ENCODE measurements at regions not wholly inside any gene's neighbourhood (a gene's known extent, or its start where the extent isn't known, plus 50 kb on each side); places are given as distances from the start of the nearest gene placed in this dataset.
A peak's percentile ranks its signal among the peaks of the same experiment; 100 is the strongest.

- ATAC-seq (ENCODE audit: insufficient read depth, low FRiP score), result no peak
- no peaks in the 10 kb centered on the region for H3K27me3 ChIP-seq (ENCODE audit: control insufficient read depth in 3 of 3, insufficient read depth in 3 of 3, low read length in 2 of 3)
- H3K4me1 ChIP-seq (ENCODE audit: control insufficient read depth in 5 of 5, insufficient read depth in 5 of 5, low read length in 5 of 5), result peaks cover 0 to 4% (median 0%) of the 10 kb centered on the region in 5 donors
- no peak for DNase-seq
- H3K9me3 ChIP-seq (ENCODE audit: control insufficient read depth in 4 of 4, insufficient read depth in 3 of 4, low read length in 3 of 4), result no peaks in the 10 kb centered on the region
- H3K27ac ChIP-seq (ENCODE audit: low read depth in 1 of 2, low read length in 1 of 2), result no peak overlapping the region
- H3K4me3 ChIP-seq, result no peak overlapping the region
- no peak overlapping the region for H3K9ac ChIP-seq (ENCODE audit: insufficient read depth in 1 of 2, low read length in 2 of 2)
- no peak for TF ChIP-seq CTCF (IDR thresholded peaks at IDR 0.05; ENCODE audit: control extremely low read depth, extremely low read depth)
- no peaks in the 10 kb centered on the region for H3K36me3 ChIP-seq (ENCODE audit: control insufficient read depth in 4 of 4, insufficient read depth in 4 of 4, low read length in 4 of 4)
These were observed 73.5 kb upstream of the LRRC7 start for GRCh38 chr1:69494221-69494620.

DNA sequence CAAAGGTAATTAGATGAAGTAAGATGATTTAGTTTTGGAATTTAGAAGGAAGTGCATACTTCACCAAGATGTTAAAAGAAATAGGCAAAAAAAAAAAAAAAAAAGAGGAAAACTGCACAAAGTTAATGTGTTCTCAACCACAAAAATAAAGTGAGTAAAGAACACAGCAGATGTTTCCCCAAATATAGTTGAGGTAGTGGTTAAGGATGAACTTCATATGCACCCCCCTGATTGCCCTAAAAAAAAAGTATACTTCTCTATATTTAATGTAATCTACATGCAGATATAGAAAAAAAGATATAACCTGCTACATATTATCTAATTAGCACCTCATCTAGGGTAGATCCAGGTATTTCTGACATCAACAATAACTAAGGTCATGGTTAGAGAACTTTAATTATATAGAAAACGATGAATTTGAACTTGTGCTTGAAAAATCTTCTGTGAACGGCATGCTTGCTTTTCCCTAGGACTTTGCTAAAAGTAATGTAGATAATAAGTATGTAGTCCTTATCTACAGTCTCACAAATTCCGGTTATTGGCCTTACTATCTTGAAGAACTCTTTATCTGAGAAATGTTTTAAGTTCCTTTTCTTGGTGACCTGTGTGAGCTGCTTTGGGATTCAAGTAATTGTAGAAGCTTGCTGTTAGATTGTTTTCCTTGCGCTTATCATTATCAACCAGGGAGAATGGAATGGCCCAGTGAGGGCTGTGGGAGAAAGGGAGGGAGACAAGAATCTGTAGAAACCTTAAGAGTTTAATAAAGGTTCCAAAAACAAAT is 70.1 kb upstream of the LRRC7 start:
- 38 to 41% methylated on average over 4 of the region's 4 CpGs for WGBS, 2 donors
- Histone ChIP-seq H3K9ac (ENCODE audit: insufficient read depth in 1 of 2, low read length in 2 of 2) (no peak overlapping the region), H3K4me1 (ENCODE audit: control insufficient read depth in 5 of 5, insufficient read depth in 5 of 5, low read length in 5 of 5) (peaks cover 0 to 7% (median 0%) of the 10 kb centered on the region in 5 donors), H3K27me3 (ENCODE audit: control insufficient read depth in 3 of 3, insufficient read depth in 3 of 3, low read length in 2 of 3) (no peaks in the 10 kb centered on the region), H3K27ac (ENCODE audit: low read depth in 1 of 2, low read length in 1 of 2) (no peak overlapping the region), H3K36me3 (ENCODE audit: control insufficient read depth in 4 of 4, insufficient read depth in 4 of 4, low read length in 4 of 4) (no peaks in the 10 kb centered on the region), H3K4me3 (no peak overlapping the region), H3K9me3 (ENCODE audit: control insufficient read depth in 4 of 4, insufficient read depth in 3 of 4, low read length in 3 of 4) (no peaks in the 10 kb centered on the region)
- DNase-seq (no peak), ATAC-seq (ENCODE audit: insufficient read depth, low FRiP score) (no peak)
- TF ChIP-seq CTCF (IDR thresholded peaks at IDR 0.05; ENCODE audit: control extremely low read depth, extremely low read depth), result no peak

- no peak for ATAC-seq (ENCODE audit: insufficient read depth, low FRiP score)
- H3K27ac ChIP-seq (ENCODE audit: low read depth in 1 of 2, low read length in 1 of 2), result no peak overlapping the region
- WGBS, 2 donors, result 82 to 86% methylated on average over 1 of the region's 1 CpG
- no peak overlapping the region for H3K4me3 ChIP-seq
- H3K9me3 ChIP-seq (ENCODE audit: control insufficient read depth in 4 of 4, insufficient read depth in 3 of 4, low read length in 3 of 4), result no peaks in the 10 kb centered on the region
- H3K27me3 ChIP-seq (ENCODE audit: control insufficient read depth in 3 of 3, insufficient read depth in 3 of 3, low read length in 2 of 3), result no peaks in the 10 kb centered on the region
- H3K9ac ChIP-seq (ENCODE audit: insufficient read depth in 1 of 2, low read length in 2 of 2), result no peak overlapping the region
- TF ChIP-seq CTCF (IDR thresholded peaks at IDR 0.05; ENCODE audit: control extremely low read depth, extremely low read depth), result no peak
- no peaks in the 10 kb centered on the region for H3K36me3 ChIP-seq (ENCODE audit: control insufficient read depth in 4 of 4, insufficient read depth in 4 of 4, low read length in 4 of 4)
- peak; percentile 20 to 73 (median 70) for DNase-seq
- H3K4me1 ChIP-seq (ENCODE audit: control insufficient read depth in 5 of 5, insufficient read depth in 5 of 5, low read length in 5 of 5), result peaks cover 0 to 7% (median 0%) of the 10 kb centered on the region in 5 donors
These were observed 69.0 kb upstream of the LRRC7 start for GRCh38 chr1:69498711-69499110.
